ENCODE measurements at regions not wholly inside any gene's neighbourhood (a gene's known extent, or its start where the extent isn't known, plus 50 kb on each side); places are given as distances from the start of the nearest gene placed in this dataset.

- DNase-seq (ENCODE audit: insufficient read length, low spot score) (no peak), FAIRE-seq (no peak)
- TF ChIP-seq CTCF (IDR thresholded peaks at IDR 0.05; ENCODE audit: insufficient read depth, missing control alignments): no peak
Measured at GRCh38 chr3:162938083-162938482, 1441.5 kb downstream of the OTOL1 start.

- no peak for TF ChIP-seq CTCF (IDR thresholded peaks at IDR 0.05; ENCODE audit: insufficient read depth, missing control alignments)
- DNase-seq (ENCODE audit: insufficient read length, low spot score) (no peak), FAIRE-seq (no peak)
Measured at GRCh38 chr3:162945626-162946025, 1449.0 kb downstream of the OTOL1 start.

- DNase-seq (ENCODE audit: insufficient read length, low spot score) (no peak), FAIRE-seq (no peak)
- TF ChIP-seq CTCF (IDR thresholded peaks at IDR 0.05; ENCODE audit: insufficient read depth, missing control alignments): no peak
Measured at GRCh38 chr3:162956711-162957110, 1460.1 kb downstream of the OTOL1 start.

GRCh38 chr3:162960269-162960668 is 1463.7 kb downstream of the OTOL1 start:
- DNase-seq (ENCODE audit: insufficient read length, low spot score) (no peak), FAIRE-seq (no peak)
- no peak for TF ChIP-seq CTCF (IDR thresholded peaks at IDR 0.05; ENCODE audit: insufficient read depth, missing control alignments)

- FAIRE-seq (no peak), DNase-seq (ENCODE audit: insufficient read length, low spot score) (no peak)
- TF ChIP-seq CTCF (IDR thresholded peaks at IDR 0.05; ENCODE audit: insufficient read depth, missing control alignments): no peak
Measured at GRCh38 chr3:162970292-162970691, 1473.7 kb downstream of the OTOL1 start.

- no peak for FAIRE-seq
- no peak for TF ChIP-seq CTCF (IDR thresholded peaks at IDR 0.05; ENCODE audit: insufficient read depth, missing control alignments)
- no peak for DNase-seq (ENCODE audit: insufficient read length, low spot score)
Measured at GRCh38 chr3:162971715-162972114, 1475.1 kb downstream of the OTOL1 start.

GRCh38 chr3:162973428-162973917 is 1476.9 kb downstream of the OTOL1 start:
- FAIRE-seq: no peak
- TF ChIP-seq CTCF (IDR thresholded peaks at IDR 0.05; ENCODE audit: insufficient read depth, missing control alignments): no peak
- DNase-seq (ENCODE audit: insufficient read length, low spot score): no peak
